Activated T-helper 17 cell treated with anti-CD3 and anti-CD28 coated beads, Interleukin-2, amount 50 U/mL, for 72 hours (primary cell): ENCODE measurements at regions not wholly inside any gene's neighbourhood (a gene's known extent, or its start where the extent isn't known, plus 50 kb on each side); places are given as distances from the start of the nearest gene placed in this dataset.

ENCODE experiments used
- ATAC-seq: fragments of 150-1000 bp; cut with Tn5 transposase; replicated peaks from 2 replicates; pipeline ENCODE4 v1.10.0; 2021; ENCODE audit warnings: mild to moderate bottlenecking, moderate library complexity
- H3K27ac Mint-ChIP-seq: one replicate; pipeline ENCODE4 v1.8.0; 2022; ENCODE audit warnings: mixed read lengths
- H3K27me3 Mint-ChIP-seq: one replicate; pipeline ENCODE4 v1.8.0; 2022; ENCODE audit warnings: mixed read lengths
- H3K36me3 Mint-ChIP-seq: one replicate; pipeline ENCODE4 v1.8.0; 2022; ENCODE audit warnings: low read depth, mild to moderate bottlenecking, mixed read lengths
- H3K4me1 Mint-ChIP-seq: one replicate; pipeline ENCODE4 v1.8.0; 2022; ENCODE audit warnings: mixed read lengths
- H3K4me3 Mint-ChIP-seq: one replicate; pipeline ENCODE4 v1.8.0; 2022; ENCODE audit warnings: mild to moderate bottlenecking, mixed read lengths
- H3K9me3 Mint-ChIP-seq: one replicate; pipeline ENCODE4 v1.8.0; 2022; ENCODE audit warnings: mixed read lengths

GRCh38 chr1:4428711-4429110, 225.7 kb upstream of the AJAP1 start:
- no peaks in the 10 kb centered on the region for H3K4me1 Mint-ChIP-seq
- H3K4me3 Mint-ChIP-seq = no peak overlapping the region
- H3K27me3 Mint-ChIP-seq = no peaks in the 10 kb centered on the region
- ATAC-seq = no peak
- no peaks in the 10 kb centered on the region for H3K9me3 Mint-ChIP-seq
- H3K36me3 Mint-ChIP-seq = no peaks in the 10 kb centered on the region
- no peak overlapping the region for H3K27ac Mint-ChIP-seq

DNA sequence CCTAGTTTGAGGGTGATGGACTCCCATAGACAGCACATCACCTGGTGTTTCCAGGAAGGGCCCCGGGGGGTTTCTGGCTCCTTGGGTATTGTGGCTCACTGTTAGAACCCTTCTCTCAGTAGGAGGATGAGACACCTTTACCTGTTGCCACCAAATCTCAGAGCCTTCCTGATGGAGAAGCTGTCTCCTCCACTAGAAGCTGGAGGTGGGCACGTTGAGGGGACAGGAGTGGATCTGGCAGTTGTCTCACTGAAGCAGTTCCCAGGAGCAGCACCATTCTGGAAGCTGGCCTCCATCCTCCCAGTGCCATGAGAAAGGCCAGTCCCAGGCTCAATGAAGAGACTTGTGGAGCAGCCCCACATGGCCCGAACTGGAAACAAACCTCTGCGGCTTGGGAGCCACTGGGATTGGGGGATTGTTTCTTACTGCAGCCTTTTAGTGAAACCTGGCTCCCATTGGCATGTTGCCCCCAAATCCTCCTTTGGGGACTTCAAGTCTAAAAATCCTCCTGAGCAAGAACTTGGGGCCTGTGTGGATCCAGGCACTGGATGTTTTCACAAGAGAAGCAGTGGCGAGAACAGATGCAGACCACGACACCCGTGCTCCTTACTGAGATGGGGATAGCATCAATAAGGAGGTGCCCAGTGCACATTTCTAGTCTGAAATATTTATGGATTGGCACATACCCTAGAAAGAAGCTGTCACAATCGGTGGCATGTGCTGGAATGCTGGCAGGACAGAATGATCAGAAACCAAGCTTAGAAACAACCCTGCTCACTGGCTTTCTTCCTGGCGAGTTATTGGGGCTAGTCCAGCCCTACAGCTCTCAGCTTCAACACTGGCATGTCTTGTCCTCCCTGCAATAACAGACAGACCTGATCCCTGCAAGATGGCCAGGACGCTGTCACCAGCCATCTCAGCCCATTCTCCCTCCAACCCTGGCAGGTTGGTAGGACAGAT, 223.7 kb upstream of the AJAP1 start:
- Mint-ChIP-seq H3K27me3 (peaks cover 8% of the 10 kb centered on the region), H3K36me3 (no peaks in the 10 kb centered on the region), H3K4me3 (no peak overlapping the region), H3K4me1 (no peaks in the 10 kb centered on the region), H3K27ac (no peak overlapping the region), H3K9me3 (no peaks in the 10 kb centered on the region)
- no peak for ATAC-seq

GRCh38 chr1:4431491-4431890, 222.9 kb upstream of the AJAP1 start:
- H3K27me3 Mint-ChIP-seq = peaks cover 12% of the 10 kb centered on the region
- ATAC-seq = no peak
- H3K36me3 Mint-ChIP-seq = no peaks in the 10 kb centered on the region

DNA sequence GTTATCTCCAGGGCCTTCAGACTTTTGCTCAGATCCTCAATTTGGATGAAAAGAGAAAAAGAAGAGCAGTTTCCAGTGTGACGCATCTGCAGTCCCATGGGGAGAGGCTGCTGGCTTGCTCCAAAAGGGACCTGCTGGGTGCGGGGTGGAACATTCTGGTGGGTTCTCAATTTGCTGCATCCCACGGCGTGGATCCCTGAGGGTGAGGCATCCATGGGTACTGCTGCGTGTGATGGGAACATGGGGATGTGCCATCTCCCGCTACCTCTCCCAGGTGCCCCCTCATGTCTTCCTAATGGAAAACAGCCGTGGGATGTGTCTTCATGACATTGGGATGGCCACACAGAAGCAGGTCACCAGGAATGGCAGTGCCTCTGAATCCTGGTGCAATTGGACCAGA, 221.3 kb upstream of the AJAP1 start:
- Mint-ChIP-seq H3K4me1 (no peaks in the 10 kb centered on the region), H3K4me3 (no peak overlapping the region), H3K27ac (no peak overlapping the region), H3K9me3 (no peaks in the 10 kb centered on the region), H3K36me3 (no peaks in the 10 kb centered on the region), H3K27me3 (peaks cover 17% of the 10 kb centered on the region)
- ATAC-seq = no peak

More at GRCh38 chr1:4431491-4431890, 222.9 kb upstream of the AJAP1 start:
- Mint-ChIP-seq H3K4me3 (no peak overlapping the region), H3K4me1 (no peaks in the 10 kb centered on the region), H3K27ac (no peak overlapping the region), H3K9me3 (no peaks in the 10 kb centered on the region)

DNA sequence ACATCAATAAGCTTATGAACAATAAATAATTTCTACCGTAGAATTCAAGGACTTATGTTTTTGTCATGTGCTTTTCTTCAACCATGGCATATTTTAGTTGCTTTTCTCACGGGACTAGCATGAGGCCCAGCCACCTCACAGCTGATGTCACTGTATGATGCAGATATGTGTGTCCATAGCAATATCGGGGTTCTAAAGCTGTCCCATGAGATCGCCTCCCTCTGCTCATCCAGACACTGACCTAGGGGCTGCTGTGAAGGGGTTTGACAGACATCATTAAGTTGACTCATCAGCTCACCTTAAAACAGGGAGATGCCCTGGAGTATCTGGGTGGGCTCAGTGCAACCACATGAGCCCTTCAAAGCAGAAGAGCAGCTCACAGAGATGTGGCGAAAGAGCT, 210.3 kb upstream of the AJAP1 start:
- Mint-ChIP-seq H3K36me3 (no peaks in the 10 kb centered on the region), H3K4me3 (no peak overlapping the region), H3K9me3 (no peaks in the 10 kb centered on the region), H3K27ac (no peak overlapping the region), H3K27me3 (peaks cover 51% of the 10 kb centered on the region), H3K4me1 (no peaks in the 10 kb centered on the region)
- ATAC-seq = no peak

DNA sequence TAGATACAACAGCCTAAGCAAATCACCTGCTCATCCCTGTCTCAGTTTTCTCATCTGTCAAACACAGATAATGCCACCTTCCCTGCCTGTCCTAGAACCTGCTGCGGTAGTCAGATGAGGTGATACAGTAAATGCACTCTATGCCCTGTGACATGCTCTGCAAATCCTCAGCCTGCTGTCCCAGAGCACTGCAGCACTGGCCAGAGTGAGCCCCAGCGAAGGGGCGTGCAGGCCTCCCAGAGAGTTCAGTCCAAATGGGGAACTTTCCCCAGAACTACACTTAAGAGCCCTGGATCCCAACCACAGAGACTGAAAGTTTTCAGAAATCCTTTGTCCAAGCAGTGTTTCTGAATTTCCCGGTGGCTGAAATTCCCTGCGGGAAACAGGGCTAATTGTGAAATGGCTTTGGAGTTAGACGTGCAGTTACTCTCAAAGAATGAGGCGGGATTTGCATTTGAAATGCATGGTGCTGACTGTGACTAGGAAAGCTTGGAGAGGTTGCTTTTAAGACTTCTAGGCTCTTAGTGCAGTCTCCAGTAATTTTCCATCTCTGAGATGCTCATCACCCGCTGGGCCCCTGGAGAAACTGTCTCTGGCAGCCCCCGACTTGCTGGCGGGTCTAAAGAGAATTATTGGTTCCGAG, 206.5 kb upstream of the AJAP1 start:
- Mint-ChIP-seq H3K27me3 (peaks cover 43% of the 10 kb centered on the region), H3K4me3 (no peak overlapping the region), H3K27ac (no peak overlapping the region), H3K4me1 (no peaks in the 10 kb centered on the region), H3K9me3 (no peaks in the 10 kb centered on the region), H3K36me3 (no peaks in the 10 kb centered on the region)
- ATAC-seq = no peak

DNA sequence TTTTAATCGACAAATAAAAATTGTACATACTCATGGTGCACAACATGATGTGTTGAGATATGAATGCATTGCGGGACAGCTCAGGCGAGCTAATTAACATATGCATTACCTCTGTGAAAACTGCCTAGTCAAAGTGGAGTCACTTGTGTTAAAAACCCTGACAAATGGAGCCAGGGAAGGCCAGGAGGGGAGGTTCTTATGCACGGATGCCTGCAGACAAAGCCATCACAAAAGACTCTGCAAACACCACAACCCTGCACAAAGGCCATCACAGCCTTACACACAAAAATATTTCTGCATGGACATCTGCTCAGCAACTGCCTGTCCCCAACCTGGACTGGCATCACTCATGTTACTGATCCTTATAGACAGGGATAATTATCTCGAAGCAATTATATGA, 204.4 kb upstream of the AJAP1 start:
- ATAC-seq = no peak
- peaks cover 37% of the 10 kb centered on the region for H3K27me3 Mint-ChIP-seq
- no peaks in the 10 kb centered on the region for H3K36me3 Mint-ChIP-seq

GRCh38 chr1:4452701-4453100, 201.7 kb upstream of the AJAP1 start:
- Mint-ChIP-seq H3K27me3 (peaks cover 26% of the 10 kb centered on the region), H3K4me1 (no peaks in the 10 kb centered on the region), H3K9me3 (peaks cover 6% of the 10 kb centered on the region), H3K4me3 (no peak overlapping the region), H3K27ac (no peak overlapping the region), H3K36me3 (no peaks in the 10 kb centered on the region)
- no peak for ATAC-seq

More for the DNA sequence above, 204.4 kb upstream of the AJAP1 start:
- H3K4me3 Mint-ChIP-seq = no peak overlapping the region
- H3K27ac Mint-ChIP-seq = no peak overlapping the region
- H3K9me3 Mint-ChIP-seq = no peaks in the 10 kb centered on the region
- no peaks in the 10 kb centered on the region for H3K4me1 Mint-ChIP-seq

DNA sequence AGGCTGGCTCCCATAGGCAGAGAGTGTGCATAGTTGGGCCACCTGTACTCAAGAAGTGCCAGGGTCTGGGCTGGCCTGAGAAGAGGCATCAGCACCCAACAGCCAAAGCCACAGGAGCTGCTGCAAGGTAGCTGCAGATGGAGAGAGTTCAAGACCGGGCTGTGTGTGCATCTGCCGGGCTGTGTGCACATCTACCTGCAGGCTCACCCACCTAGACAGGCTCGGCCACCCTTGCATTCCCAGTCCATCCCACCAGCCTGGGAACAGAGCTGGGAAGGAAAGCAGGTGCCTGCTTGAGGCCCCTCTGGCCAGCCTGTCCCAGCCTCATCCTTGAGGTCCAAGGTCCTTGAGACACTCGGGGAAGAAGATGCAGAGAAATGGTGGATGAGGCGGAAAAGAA, 194.4 kb upstream of the AJAP1 start:
- no peak for ATAC-seq
- Mint-ChIP-seq H3K36me3 (no peaks in the 10 kb centered on the region), H3K9me3 (peaks cover 6% of the 10 kb centered on the region), H3K4me3 (no peak overlapping the region), H3K27me3 (peaks cover 3% of the 10 kb centered on the region), H3K4me1 (no peaks in the 10 kb centered on the region), H3K27ac (no peak overlapping the region)

GRCh38 chr1:4460651-4461050, 193.8 kb upstream of the AJAP1 start:
- H3K4me3 Mint-ChIP-seq = no peak overlapping the region
- H3K36me3 Mint-ChIP-seq = no peaks in the 10 kb centered on the region
- peaks cover 6% of the 10 kb centered on the region for H3K9me3 Mint-ChIP-seq
- no peaks in the 10 kb centered on the region for H3K4me1 Mint-ChIP-seq
- H3K27me3 Mint-ChIP-seq = peaks cover 3% of the 10 kb centered on the region
- no peak overlapping the region for H3K27ac Mint-ChIP-seq
- no peak for ATAC-seq

DNA sequence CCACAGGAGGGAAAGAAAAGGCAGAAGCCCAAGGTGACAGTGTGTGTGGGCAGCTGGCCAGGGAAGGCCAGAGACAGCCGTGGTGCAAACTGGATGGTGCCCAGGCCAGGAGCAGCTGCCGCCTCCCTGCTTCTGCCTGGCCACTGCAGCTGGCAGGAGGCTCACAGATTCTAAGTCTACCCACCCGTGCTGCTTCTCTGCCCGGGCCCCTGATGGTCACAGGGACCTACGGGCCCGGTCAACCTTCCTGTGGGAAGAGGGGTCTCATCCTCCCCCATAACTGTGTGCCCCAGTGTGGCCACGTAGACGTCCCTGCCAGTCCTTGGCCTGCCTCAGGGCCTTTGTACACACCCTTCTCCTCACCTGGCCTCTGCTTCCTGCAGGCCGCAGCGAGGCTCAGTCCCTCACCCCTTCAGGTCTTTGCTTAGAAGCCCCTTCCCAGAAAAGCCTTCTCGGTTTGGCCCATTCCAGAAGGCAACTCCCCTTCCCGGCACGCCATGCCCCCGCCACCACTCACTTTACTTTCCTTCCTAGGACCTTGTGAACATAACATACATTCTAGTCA, 192.6 kb upstream of the AJAP1 start:
- no peak overlapping the region for H3K27ac Mint-ChIP-seq
- H3K4me1 Mint-ChIP-seq = no peaks in the 10 kb centered on the region
- peaks cover 2% of the 10 kb centered on the region for H3K27me3 Mint-ChIP-seq
- no peaks in the 10 kb centered on the region for H3K9me3 Mint-ChIP-seq
- H3K36me3 Mint-ChIP-seq = no peaks in the 10 kb centered on the region
- no peak overlapping the region for H3K4me3 Mint-ChIP-seq
- no peak for ATAC-seq

DNA sequence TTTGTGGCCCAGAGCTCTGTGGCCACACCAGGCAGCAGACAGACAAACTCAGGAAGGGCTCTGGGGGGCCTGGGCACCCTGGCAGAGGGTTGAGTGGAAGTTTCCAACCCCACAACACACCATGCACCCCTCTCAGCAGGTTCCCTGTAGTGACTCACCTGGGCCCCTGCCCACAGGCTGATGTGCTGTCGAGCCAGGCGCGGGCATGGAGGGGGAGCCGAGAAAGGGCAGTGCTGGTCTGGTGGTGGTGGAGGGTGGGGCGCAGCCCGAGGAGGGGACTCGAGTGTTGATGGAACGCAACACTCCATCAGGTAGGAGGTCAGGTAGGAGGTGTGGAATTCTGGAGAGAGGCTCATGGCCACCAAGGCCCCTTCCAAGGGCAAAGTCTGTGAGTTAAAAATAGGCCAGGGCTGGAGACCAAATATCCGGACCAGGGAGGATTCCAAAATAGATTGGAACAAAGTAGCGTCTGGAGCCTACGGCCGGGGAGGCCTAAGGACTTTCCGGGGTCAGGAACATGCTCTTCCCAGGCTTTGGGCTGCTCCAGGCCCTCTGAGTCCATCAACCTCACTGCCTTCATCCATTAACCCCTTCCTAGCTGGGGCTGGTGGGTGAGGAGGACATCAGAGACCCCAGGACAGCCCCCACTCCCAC, 191.5 kb upstream of the AJAP1 start:
- no peaks in the 10 kb centered on the region for H3K4me1 Mint-ChIP-seq
- no peak overlapping the region for H3K4me3 Mint-ChIP-seq
- H3K36me3 Mint-ChIP-seq = no peaks in the 10 kb centered on the region
- no peak overlapping the region for H3K27ac Mint-ChIP-seq
- ATAC-seq = no peak
- peaks cover 5% of the 10 kb centered on the region for H3K27me3 Mint-ChIP-seq
- H3K9me3 Mint-ChIP-seq = no peaks in the 10 kb centered on the region

- no peaks in the 10 kb centered on the region for H3K4me1 Mint-ChIP-seq
- peaks cover 5% of the 10 kb centered on the region for H3K27me3 Mint-ChIP-seq
- no peaks in the 10 kb centered on the region for H3K9me3 Mint-ChIP-seq
- H3K4me3 Mint-ChIP-seq = no peak overlapping the region
- ATAC-seq = no peak
- H3K36me3 Mint-ChIP-seq = no peaks in the 10 kb centered on the region
- no peak overlapping the region for H3K27ac Mint-ChIP-seq
Measured at GRCh38 chr1:4463631-4464030, 190.8 kb upstream of the AJAP1 start.

DNA sequence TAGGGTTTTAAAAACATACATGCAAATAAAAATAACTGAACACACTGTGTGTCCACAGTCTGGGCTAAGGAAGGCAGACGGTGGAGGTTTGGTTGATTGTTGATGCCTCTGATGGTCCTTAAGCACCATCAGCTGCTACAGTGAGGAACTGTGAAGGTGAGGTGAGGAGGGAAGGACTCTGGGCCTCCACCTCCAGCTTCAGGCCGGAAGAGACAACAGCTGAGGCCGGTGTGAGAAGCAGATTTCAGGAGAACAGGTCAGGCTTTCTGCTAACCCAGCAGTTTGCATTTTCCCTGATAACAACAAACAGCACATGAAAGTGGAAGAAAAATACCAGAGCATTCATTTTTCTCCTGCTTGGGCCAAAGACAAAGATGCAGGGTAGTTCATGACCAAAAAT, 189.9 kb upstream of the AJAP1 start:
- Mint-ChIP-seq H3K27ac (no peak overlapping the region), H3K36me3 (no peaks in the 10 kb centered on the region), H3K4me3 (no peak overlapping the region), H3K9me3 (no peaks in the 10 kb centered on the region), H3K4me1 (no peaks in the 10 kb centered on the region), H3K27me3 (peaks cover 5% of the 10 kb centered on the region)
- no peak for ATAC-seq
